Choroid plexus epithelial cell (primary cell): ENCODE measurements at regions not wholly inside any gene's neighbourhood (a gene's known extent, or its start where the extent isn't known, plus 50 kb on each side); places are given as distances from the start of the nearest gene placed in this dataset.

Experiments
- DNase-seq: peaks from one replicate; pipeline ENCODE4 v3.0.0-alpha.2; 2010; ENCODE audit warnings: low read depth
- H3K4me3 ChIP-seq: 2 replicates; pipeline ENCODE4 v1.5.1; 2011; ENCODE audit warnings: low read depth, mild to moderate bottlenecking, control low read depth, low read length, moderate library complexity
- CTCF ChIP-seq: conservative IDR thresholded peaks from 2 replicates; pipeline ENCODE4 v1.5.1; 2011; ENCODE audit warnings: low read depth, mild to moderate bottlenecking, control low read depth, inconsistent platforms, low read length, moderate library complexity

- H3K4me3 ChIP-seq, result no peak overlapping the region
- no peak for TF ChIP-seq CTCF
- DNase-seq, result no peak
These were observed 175.1 kb downstream of the ANKRD30B start for GRCh38 chr18:14922965-14923565.

GRCh38 chr18:14924226-14924625 is 176.3 kb downstream of the ANKRD30B start:
- DNase-seq, result no peak
- H3K4me3 ChIP-seq, result no peak overlapping the region

GRCh38 chr18:14925281-14925709 is 177.3 kb downstream of the ANKRD30B start:
- TF ChIP-seq CTCF, result no peak
- no peak for DNase-seq
- H3K4me3 ChIP-seq, result no peak overlapping the region

More at GRCh38 chr18:14924226-14924625, 176.3 kb downstream of the ANKRD30B start:
- no peak for TF ChIP-seq CTCF

GRCh38 chr18:14927701-14928100 is 179.7 kb downstream of the ANKRD30B start:
- no peak for DNase-seq
- TF ChIP-seq CTCF, result no peak
- H3K4me3 ChIP-seq, result no peak overlapping the region

GRCh38 chr18:14928396-14928795 is 180.4 kb downstream of the ANKRD30B start:
- TF ChIP-seq CTCF, result no peak
- no peak for DNase-seq
- no peak overlapping the region for H3K4me3 ChIP-seq

GRCh38 chr18:14930076-14930475 is 182.1 kb downstream of the ANKRD30B start:
- no peak overlapping the region for H3K4me3 ChIP-seq
- no peak for DNase-seq
- TF ChIP-seq CTCF, result no peak

GRCh38 chr18:14930576-14930975 is 182.6 kb downstream of the ANKRD30B start:
- H3K4me3 ChIP-seq, result no peak overlapping the region
- TF ChIP-seq CTCF, result no peak
- DNase-seq, result no peak
